ENCODE measurements at regions not wholly inside any gene's neighbourhood (a gene's known extent, or its start where the extent isn't known, plus 50 kb on each side); places are given as distances from the start of the nearest gene placed in this dataset.
"Not testable (repeated sequence)": the region's sequence is repeated elsewhere in the genome, so short reads cannot be mapped to it uniquely, and the experiment has no call there.

DNA sequence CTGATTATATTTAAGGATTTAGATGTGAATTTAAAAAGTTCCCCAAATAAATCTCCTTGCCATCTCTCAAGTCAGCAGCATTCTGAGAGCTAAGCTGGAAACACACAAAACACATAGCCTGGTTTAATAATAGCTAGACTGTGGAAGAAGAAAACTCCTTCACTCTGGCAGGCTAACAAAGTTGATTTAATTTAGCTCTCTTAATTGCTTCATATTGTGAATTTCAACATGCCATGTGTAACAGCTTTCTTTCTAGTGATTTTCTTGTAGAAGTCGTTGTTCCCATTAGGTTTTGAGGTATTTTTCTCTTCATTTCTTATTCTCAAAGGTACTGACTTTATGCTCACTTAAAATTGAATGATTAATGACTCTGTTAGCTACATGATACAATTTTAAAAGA is 216.8 kb upstream of the AKR1E2 start:
- H3K27me3 ChIP-seq (ENCODE audit: control insufficient read depth, insufficient read depth, low read length), result no peaks in the 10 kb centered on the region
- no peaks in the 10 kb centered on the region for H3K9me3 ChIP-seq (ENCODE audit: control insufficient read depth, insufficient read depth, low read length)
- H3K4me3 ChIP-seq (ENCODE audit: low read depth, low read length), result no peak overlapping the region
- H3K36me3 ChIP-seq (ENCODE audit: control insufficient read depth, insufficient read depth, low read length), result no peaks in the 10 kb centered on the region
- H3K9ac ChIP-seq (ENCODE audit: low read depth, low read length), result no peak overlapping the region
- H3K27ac ChIP-seq (ENCODE audit: low read depth, low read length), result no peak overlapping the region
- no peaks in the 10 kb centered on the region for H3K4me1 ChIP-seq (ENCODE audit: control insufficient read depth, insufficient read depth, low read length)

DNA sequence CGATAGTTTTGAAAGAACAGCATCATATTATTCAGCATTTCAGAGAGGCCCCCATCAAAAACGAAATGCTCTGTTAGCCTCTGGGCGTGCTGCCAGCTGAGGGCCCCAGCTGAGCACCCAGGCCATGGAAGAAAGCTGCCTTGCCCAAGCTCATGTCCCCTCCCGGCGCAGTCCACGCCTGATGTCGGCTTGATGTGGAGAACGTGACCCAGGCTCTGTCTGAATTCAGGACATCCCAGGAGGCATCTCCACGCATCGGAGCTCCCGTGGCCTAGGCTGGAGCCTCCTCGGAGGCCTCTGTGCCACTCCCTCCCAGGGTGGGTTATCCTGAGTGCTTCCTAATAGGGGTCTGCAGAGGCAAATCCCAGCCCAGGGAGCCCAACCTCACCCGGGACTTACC is 218.3 kb upstream of the AKR1E2 start:
- no peaks in the 10 kb centered on the region for H3K27me3 ChIP-seq (ENCODE audit: control insufficient read depth, insufficient read depth, low read length)
- H3K4me1 ChIP-seq (ENCODE audit: control insufficient read depth, insufficient read depth, low read length), result no peaks in the 10 kb centered on the region
- no peaks in the 10 kb centered on the region for H3K36me3 ChIP-seq (ENCODE audit: control insufficient read depth, insufficient read depth, low read length)
- H3K4me3 ChIP-seq (ENCODE audit: low read depth, low read length), result no peak overlapping the region
- H3K9ac ChIP-seq (ENCODE audit: low read depth, low read length), result no peak overlapping the region
- H3K9me3 ChIP-seq (ENCODE audit: control insufficient read depth, insufficient read depth, low read length), result no peaks in the 10 kb centered on the region
- no peak overlapping the region for H3K27ac ChIP-seq (ENCODE audit: low read depth, low read length)

DNA sequence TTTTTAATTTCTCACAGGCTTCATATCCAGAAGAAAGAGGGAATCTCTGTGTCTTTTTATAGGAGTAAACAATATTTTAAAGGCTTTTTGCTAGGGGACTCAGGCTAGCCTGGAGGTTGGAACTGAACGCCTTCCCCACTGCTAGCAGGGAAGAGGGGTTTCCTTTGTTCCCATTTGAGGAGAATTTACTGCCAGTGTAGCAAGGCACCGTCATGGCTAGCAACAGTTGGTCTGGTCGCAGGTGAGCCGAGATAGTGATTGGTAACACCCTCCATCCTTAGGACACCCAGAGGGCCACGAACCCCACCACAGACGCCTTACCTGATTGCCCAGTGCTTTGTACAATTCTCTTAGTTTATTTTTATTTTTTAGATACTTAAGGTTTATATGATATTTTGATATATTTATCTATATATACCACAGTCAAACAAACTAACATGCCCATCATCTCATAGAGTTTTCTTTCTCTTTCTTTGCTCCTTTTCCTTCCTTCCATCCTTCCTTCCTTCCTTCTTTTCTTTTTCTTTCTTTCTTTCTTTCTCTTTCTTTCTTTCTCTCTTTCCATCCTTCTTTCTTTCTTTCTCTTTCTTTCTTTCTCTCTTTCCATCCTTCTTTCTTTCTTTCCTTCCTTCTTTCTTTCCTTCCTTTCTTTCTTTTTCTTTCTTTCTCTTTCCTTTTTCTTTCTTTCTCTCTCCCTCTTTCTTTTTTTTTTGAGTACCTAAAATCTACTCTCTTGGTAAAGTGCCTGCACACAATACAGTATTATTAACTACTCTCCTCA is 219.0 kb upstream of the AKR1E2 start:
- H3K36me3 ChIP-seq (ENCODE audit: control insufficient read depth, insufficient read depth, low read length), result no peaks in the 10 kb centered on the region
- no peaks in the 10 kb centered on the region for H3K27me3 ChIP-seq (ENCODE audit: control insufficient read depth, insufficient read depth, low read length)
- no peaks in the 10 kb centered on the region for H3K9me3 ChIP-seq (ENCODE audit: control insufficient read depth, insufficient read depth, low read length)
- no peak overlapping the region for H3K27ac ChIP-seq (ENCODE audit: low read depth, low read length)
- H3K4me1 ChIP-seq (ENCODE audit: control insufficient read depth, insufficient read depth, low read length), result no peaks in the 10 kb centered on the region
- H3K9ac ChIP-seq (ENCODE audit: low read depth, low read length), result no peak overlapping the region
- H3K4me3 ChIP-seq (ENCODE audit: low read depth, low read length), result no peak overlapping the region

DNA sequence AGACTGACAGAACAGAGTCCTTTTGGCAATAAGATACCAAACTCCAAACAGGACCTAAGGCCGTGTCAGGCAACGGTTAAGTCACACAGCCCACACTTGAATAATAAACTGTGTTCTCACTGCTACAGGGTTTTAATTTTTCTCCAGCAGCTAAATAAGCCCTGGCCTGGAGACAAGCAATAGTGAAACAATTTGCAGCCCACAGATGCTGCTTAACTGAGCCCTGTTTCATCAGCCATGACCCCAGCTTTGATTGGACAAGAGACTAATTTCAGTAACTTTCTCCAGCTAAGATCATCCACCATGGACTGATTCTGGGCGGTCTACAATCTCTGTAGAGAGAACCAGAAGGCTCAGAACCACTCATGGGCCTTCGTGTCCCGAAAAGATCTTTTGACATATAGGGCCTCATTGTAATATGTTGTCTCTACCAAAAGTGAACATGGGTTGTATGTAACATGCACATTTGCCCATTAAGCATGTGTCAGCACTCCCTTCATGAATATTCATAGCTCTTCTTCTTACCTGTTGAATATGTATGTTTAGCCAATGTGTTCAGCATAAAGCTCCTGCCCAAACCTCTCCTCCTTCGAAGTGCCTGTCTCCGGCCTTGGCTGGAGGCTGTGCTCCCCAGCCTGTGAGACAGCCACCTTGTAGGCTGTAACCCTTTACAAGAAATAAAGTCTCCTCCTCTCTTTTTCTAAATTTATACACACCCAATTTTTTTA is 223.1 kb upstream of the AKR1E2 start:
- Histone ChIP-seq H3K9me3 (ENCODE audit: control insufficient read depth, insufficient read depth, low read length) (no peaks in the 10 kb centered on the region), H3K27ac (ENCODE audit: low read depth, low read length) (no peak overlapping the region), H3K4me1 (ENCODE audit: control insufficient read depth, insufficient read depth, low read length) (no peaks in the 10 kb centered on the region), H3K36me3 (ENCODE audit: control insufficient read depth, insufficient read depth, low read length) (no peaks in the 10 kb centered on the region), H3K27me3 (ENCODE audit: control insufficient read depth, insufficient read depth, low read length) (no peaks in the 10 kb centered on the region), H3K4me3 (ENCODE audit: low read depth, low read length) (no peak overlapping the region), H3K9ac (ENCODE audit: low read depth, low read length) (no peak overlapping the region)

DNA sequence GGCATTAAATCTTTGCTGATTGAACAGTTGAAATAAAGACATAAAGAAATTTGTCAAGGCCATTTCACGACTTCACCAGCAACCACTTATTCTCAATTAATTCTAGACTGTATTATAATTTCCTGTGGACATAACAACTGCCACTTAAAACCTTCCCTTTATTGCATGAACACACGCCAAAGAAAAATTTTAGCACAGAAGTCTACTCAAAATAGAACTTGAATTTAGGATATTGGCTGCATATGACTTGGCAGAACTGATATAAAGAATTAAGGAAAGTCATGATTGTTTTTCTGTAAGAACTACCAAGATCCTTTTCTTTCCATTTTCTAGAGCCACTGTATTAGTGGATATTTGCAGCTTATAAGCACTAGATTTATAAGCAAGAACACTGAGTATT is 226.5 kb upstream of the AKR1E2 start:
- H3K9me3 ChIP-seq (ENCODE audit: control insufficient read depth, insufficient read depth, low read length), result no peaks in the 10 kb centered on the region
- H3K4me1 ChIP-seq (ENCODE audit: control insufficient read depth, insufficient read depth, low read length), result no peaks in the 10 kb centered on the region
- no peak overlapping the region for H3K27ac ChIP-seq (ENCODE audit: low read depth, low read length)
- H3K27me3 ChIP-seq (ENCODE audit: control insufficient read depth, insufficient read depth, low read length), result no peaks in the 10 kb centered on the region
- no peaks in the 10 kb centered on the region for H3K36me3 ChIP-seq (ENCODE audit: control insufficient read depth, insufficient read depth, low read length)
- H3K9ac ChIP-seq (ENCODE audit: low read depth, low read length), result no peak overlapping the region
- H3K4me3 ChIP-seq (ENCODE audit: low read depth, low read length), result no peak overlapping the region

DNA sequence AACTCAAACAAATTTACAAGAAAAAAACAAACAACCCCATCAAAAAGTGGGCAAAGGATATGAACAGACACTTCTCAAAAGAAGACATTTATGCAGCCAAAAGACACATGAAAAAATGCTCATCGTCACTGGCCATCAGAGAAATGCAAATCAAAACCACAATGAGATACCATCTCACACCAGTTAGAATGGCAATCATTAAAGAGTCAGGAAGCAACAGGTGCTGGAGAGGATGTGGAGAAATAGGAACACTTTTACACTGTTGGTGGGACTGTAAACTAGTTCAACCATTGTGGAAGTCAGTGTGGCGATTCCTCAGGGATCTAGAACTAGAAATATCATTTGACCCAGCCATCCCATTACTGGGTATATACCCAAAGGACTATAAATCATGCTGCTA is 228.1 kb upstream of the AKR1E2 start:
- H3K36me3 ChIP-seq (ENCODE audit: control insufficient read depth, insufficient read depth, low read length); H3K4me1 ChIP-seq (ENCODE audit: control insufficient read depth, insufficient read depth, low read length); H3K9ac ChIP-seq (ENCODE audit: low read depth, low read length); H3K27ac ChIP-seq (ENCODE audit: low read depth, low read length); H3K27me3 ChIP-seq (ENCODE audit: control insufficient read depth, insufficient read depth, low read length); H3K4me3 ChIP-seq (ENCODE audit: low read depth, low read length); H3K9me3 ChIP-seq (ENCODE audit: control insufficient read depth, insufficient read depth, low read length): not testable (repeated sequence)

DNA sequence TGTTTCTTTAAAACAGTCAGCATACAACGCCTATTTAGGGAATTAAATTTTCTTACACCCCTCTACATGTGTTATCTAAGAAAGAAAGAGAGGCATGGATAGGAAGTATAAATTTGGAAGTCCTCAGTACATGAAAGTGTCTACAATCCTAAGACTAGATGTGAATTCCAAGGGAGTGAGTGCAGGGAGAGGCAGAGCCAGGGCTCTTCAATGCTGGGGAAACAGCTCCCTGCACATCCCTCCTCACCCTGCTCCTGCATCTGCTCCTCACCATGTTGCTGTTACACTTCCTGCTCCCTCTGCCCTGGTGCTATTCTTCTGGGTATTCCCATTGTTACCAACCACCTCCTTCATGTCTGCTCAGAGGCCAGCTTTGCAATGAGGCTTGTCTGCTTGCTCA is 229.1 kb upstream of the AKR1E2 start:
- no peak overlapping the region for H3K27ac ChIP-seq (ENCODE audit: low read depth, low read length)
- no peaks in the 10 kb centered on the region for H3K9me3 ChIP-seq (ENCODE audit: control insufficient read depth, insufficient read depth, low read length)
- H3K9ac ChIP-seq (ENCODE audit: low read depth, low read length), result no peak overlapping the region
- H3K4me1 ChIP-seq (ENCODE audit: control insufficient read depth, insufficient read depth, low read length), result no peaks in the 10 kb centered on the region
- H3K4me3 ChIP-seq (ENCODE audit: low read depth, low read length), result no peak overlapping the region
- H3K27me3 ChIP-seq (ENCODE audit: control insufficient read depth, insufficient read depth, low read length), result no peaks in the 10 kb centered on the region
- H3K36me3 ChIP-seq (ENCODE audit: control insufficient read depth, insufficient read depth, low read length), result no peaks in the 10 kb centered on the region

DNA sequence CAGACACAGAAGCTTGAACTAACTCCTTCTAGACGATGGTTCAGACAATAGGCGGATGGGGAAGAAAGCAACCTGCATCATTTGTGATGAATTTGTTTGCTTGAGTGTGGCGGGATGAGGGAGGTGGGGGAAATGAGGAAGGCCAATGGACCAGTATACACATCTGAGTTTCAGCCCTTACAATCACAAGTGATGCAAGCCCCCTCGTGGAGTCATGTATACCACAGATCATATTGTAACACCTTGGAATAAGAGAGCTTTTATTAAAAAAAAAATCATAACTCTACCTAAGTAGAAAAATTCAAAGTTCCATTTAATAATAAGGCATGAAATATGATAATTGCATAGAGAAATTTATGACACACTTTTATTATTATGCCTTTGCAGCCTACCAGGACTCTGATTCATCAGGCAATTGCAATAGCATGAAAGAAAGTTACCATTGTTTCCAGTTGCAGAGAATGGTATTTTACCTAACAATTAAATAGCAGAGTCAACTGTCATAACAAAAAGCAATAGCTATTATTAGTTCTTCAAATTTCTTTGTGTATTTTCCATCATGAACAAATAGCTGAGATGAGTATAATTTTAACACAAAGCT is 230.2 kb upstream of the AKR1E2 start:
- no peaks in the 10 kb centered on the region for H3K27me3 ChIP-seq (ENCODE audit: control insufficient read depth, insufficient read depth, low read length)
- H3K9ac ChIP-seq (ENCODE audit: low read depth, low read length), result no peak overlapping the region
- H3K27ac ChIP-seq (ENCODE audit: low read depth, low read length), result no peak overlapping the region
- no peaks in the 10 kb centered on the region for H3K9me3 ChIP-seq (ENCODE audit: control insufficient read depth, insufficient read depth, low read length)
- no peaks in the 10 kb centered on the region for H3K4me1 ChIP-seq (ENCODE audit: control insufficient read depth, insufficient read depth, low read length)
- H3K4me3 ChIP-seq (ENCODE audit: low read depth, low read length), result no peak overlapping the region
- H3K36me3 ChIP-seq (ENCODE audit: control insufficient read depth, insufficient read depth, low read length), result no peaks in the 10 kb centered on the region

DNA sequence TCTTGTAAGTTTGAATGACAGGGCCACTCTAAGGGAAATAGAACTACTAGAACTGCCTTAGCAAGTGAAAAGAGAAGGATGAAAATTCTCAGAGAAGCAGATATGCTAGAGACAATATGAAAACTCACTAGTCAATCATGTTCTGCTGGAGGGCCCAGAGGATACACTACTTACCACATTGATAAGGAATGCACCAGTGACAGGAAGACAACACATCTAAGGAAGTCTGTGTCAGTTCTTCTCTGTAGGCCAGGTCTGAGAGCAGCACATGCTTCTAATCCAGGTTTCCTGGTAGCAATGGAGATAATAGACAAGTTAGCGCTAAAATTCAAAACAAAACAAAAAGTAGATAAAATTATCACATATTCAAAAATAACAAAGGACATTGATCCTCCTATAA is 235.2 kb upstream of the AKR1E2 start:
- Histone ChIP-seq H3K4me3 (ENCODE audit: low read depth, low read length) (no peak overlapping the region), H3K27ac (ENCODE audit: low read depth, low read length) (no peak overlapping the region), H3K9ac (ENCODE audit: low read depth, low read length) (no peak overlapping the region), H3K9me3 (ENCODE audit: control insufficient read depth, insufficient read depth, low read length) (no peaks in the 10 kb centered on the region), H3K27me3 (ENCODE audit: control insufficient read depth, insufficient read depth, low read length) (no peaks in the 10 kb centered on the region), H3K4me1 (ENCODE audit: control insufficient read depth, insufficient read depth, low read length) (no peaks in the 10 kb centered on the region), H3K36me3 (ENCODE audit: control insufficient read depth, insufficient read depth, low read length) (no peaks in the 10 kb centered on the region)

DNA sequence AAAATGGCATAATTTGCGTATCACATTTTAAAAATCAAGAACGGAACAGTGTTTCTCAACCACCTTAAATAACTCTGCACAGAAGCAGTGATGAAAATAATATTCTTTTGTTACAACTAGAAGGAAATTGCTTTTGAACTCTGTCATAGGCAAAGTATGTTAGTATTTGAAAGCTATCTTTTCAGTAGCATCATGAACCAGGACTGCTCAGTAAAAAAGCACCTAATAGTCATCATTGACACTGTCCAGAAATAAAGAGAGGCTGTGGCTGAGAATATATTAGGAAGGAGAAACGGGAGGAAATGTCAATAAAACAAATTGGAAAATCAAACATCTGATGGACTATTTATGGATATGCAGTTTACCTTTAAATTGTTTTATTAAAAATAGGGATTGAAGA is 237.2 kb upstream of the AKR1E2 start:
- Histone ChIP-seq H3K9me3 (ENCODE audit: control insufficient read depth, insufficient read depth, low read length) (no peaks in the 10 kb centered on the region), H3K9ac (ENCODE audit: low read depth, low read length) (no peak overlapping the region), H3K36me3 (ENCODE audit: control insufficient read depth, insufficient read depth, low read length) (no peaks in the 10 kb centered on the region), H3K27me3 (ENCODE audit: control insufficient read depth, insufficient read depth, low read length) (no peaks in the 10 kb centered on the region), H3K4me3 (ENCODE audit: low read depth, low read length) (no peak overlapping the region), H3K4me1 (ENCODE audit: control insufficient read depth, insufficient read depth, low read length) (no peaks in the 10 kb centered on the region), H3K27ac (ENCODE audit: low read depth, low read length) (no peak overlapping the region)

DNA sequence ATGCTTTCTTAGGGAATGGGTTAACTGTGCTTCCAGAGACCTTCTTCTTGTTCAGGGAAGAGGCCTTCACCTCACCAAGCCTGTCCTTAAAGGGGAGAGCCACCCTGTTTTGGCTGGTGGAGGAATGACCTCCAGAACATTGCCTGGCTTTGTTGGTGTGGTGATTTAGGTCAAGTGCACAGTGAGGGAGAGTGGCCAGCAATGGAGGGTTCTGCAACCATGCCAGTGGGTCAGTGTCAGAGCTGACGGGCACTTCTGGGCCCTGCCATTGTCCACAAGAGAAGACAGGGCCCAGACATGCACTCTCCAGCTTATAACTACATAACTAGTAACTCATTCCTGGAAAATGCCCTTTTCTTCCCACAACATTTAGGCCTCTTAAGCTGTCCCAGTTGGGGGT is 238.5 kb upstream of the AKR1E2 start:
- H3K27me3 ChIP-seq (ENCODE audit: control insufficient read depth, insufficient read depth, low read length), result no peaks in the 10 kb centered on the region

More for the DNA sequence above, 238.5 kb upstream of the AKR1E2 start:
- Histone ChIP-seq H3K4me1 (ENCODE audit: control insufficient read depth, insufficient read depth, low read length) (no peaks in the 10 kb centered on the region), H3K4me3 (ENCODE audit: low read depth, low read length) (no peak overlapping the region), H3K9me3 (ENCODE audit: control insufficient read depth, insufficient read depth, low read length) (no peaks in the 10 kb centered on the region), H3K36me3 (ENCODE audit: control insufficient read depth, insufficient read depth, low read length) (no peaks in the 10 kb centered on the region), H3K27ac (ENCODE audit: low read depth, low read length) (no peak overlapping the region), H3K9ac (ENCODE audit: low read depth, low read length) (no peak overlapping the region)

All from HUES48 (cell line).